Esophagus squamous epithelium (tissue), 5 donors: ENCODE measurements at regions not wholly inside any gene's neighbourhood (a gene's known extent, or its start where the extent isn't known, plus 50 kb on each side); places are given as distances from the start of the nearest gene placed in this dataset.
"Not testable (repeated sequence)": the region's sequence is repeated elsewhere in the genome, so short reads cannot be mapped to it uniquely, and the experiment has no call there.

Source experiments
- DNase-seq: peaks from one replicate; lab custom pipeline; 2025; lab: John Stamatoyannopoulos, UW
- H3K27ac ChIP-seq, 4 donors: fragments of 200-600 bp; sonication (generic); one replicate each; pipeline ENCODE4 v1.5.1; 2016 to 2019; ENCODE audit warnings: mild to moderate bottlenecking in 1 of 4
- H3K27me3 ChIP-seq, 4 donors: fragments of 200-600 bp; sonication (generic); 1 replicate in 3 of 4; 2 replicates in 1 of 4; pipeline versions ENCODE4 v1.5.1 to v1.6.0; 2017 to 2021; ENCODE audit warnings: antibody characterized with exemption in 1 of 4
- H3K36me3 ChIP-seq, 3 donors: fragments of 200-600 bp; sonication (generic); one replicate each; pipeline ENCODE4 v1.5.1; 2016 to 2019
- H3K4me1 ChIP-seq, 3 donors: fragments of 200-600 bp; sonication (generic); one replicate each; pipeline ENCODE4 v1.5.1; 2017 to 2019
- H3K4me3 ChIP-seq, 4 donors: fragments of 200-600 bp; sonication (generic); 1 replicate in 3 of 4; 2 replicates in 1 of 4; pipeline ENCODE4 v1.5.1; 2016 to 2019; ENCODE audit warnings: mild to moderate bottlenecking in 2 of 4, moderate library complexity in 1 of 4
- H3K9me3 ChIP-seq, 3 donors: fragments of 200-600 bp; sonication (generic); one replicate each; pipeline ENCODE4 v1.5.1; 2016 to 2019
- CTCF ChIP-seq, 6 experiments: fragments of 450-650 bp in 4 of 6; fragments of 200-600 bp in 2 of 6; sonication (generic) in 2 of 6; IDR thresholded peaks; one replicate each; pipeline ENCODE4 v1.5.1; 2016 to 2019; ENCODE audit warnings: antibody characterized with exemption in 6 of 6, mild to moderate bottlenecking in 4 of 6, moderate library complexity in 4 of 6
- POLR2A ChIP-seq, 4 donors: fragments of 450-650 bp; IDR thresholded peaks; one replicate each; pipeline ENCODE4 v1.6.1; 2017; ENCODE audit warnings: antibody characterized with exemption in 4 of 4, mild to moderate bottlenecking in 4 of 4, moderate library complexity in 3 of 4
- WGBS, 2 donors: methylation state at CpG; one replicate each; pipeline ENCODE4 v1.1.5; 2018; 5-methylcytosine and 5-hydroxymethylcytosine counted together
- intact Hi-C: fragments of 100-400 bp; cut with DNase I; formaldehyde crosslinking; loops from one replicate; pipeline ENCODE4 v1.15.0; 2022
- donor health status: DM: yes; HTN: yes; CAD: no.

- H3K27ac ChIP-seq, result no peak overlapping the region
- 87 to 89% methylated on average over 2 of the region's 2 CpGs for WGBS, 2 donors
- TF ChIP-seq CTCF (IDR thresholded peaks at IDR 0.05) (no peak), POLR2A (IDR thresholded peaks at IDR 0.05) (no peak)
- H3K4me3 ChIP-seq, result no peak overlapping the region
- intact Hi-C loops, result no loop called here
- no peaks in the 10 kb centered on the region for H3K27me3 ChIP-seq
- no peaks in the 10 kb centered on the region for H3K36me3 ChIP-seq
- no peak for DNase-seq
- no peaks in the 10 kb centered on the region for H3K9me3 ChIP-seq
- H3K4me1 ChIP-seq, result no peaks in the 10 kb centered on the region
These were observed 110.8 kb upstream of the LIPC start for GRCh38 chr15:58321034-58321433.

DNA sequence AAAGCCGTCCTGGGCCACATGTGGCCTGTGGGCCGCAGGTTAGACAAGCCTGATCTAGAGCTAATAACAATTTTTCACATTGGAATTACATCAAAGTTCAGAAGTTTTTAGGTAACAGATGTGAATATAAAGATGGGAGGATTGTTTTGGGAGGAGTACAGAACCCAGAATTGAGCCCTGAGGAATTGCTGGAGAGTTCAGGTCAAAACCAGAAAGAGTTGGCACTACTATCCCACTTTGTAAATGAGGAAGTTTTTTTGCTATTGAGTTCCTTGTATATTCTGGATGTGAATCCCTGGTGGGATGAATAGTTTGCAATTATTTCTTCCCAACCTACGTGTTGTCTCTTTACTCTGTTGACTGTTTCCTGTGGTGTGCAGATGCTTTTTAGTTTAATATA, 109.5 kb upstream of the LIPC start:
- intact Hi-C loops, result no loop called here

DNA sequence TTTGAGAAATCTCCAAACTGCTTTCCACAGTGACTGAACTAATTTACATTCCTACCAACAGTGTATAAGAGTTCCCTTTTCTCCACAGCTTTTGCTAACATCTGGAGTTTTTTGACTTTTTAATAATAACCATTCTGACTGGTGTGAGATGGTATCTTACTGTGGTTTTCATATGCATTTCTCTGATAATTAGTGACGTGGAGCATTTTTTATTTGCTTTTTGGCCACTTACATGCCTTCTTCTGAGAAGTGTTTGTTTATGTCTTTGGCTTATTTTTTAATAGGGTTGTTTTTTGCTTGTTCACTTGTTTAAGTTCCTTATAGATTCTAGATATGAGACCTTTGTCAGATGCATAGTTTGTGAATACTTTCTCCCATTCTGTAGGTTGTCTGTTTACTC, 108.5 kb upstream of the LIPC start:
- H3K4me3 ChIP-seq, H3K27me3 ChIP-seq, DNase-seq, H3K36me3 ChIP-seq, H3K27ac ChIP-seq, H3K9me3 ChIP-seq, intact Hi-C loops, H3K4me1 ChIP-seq: not testable (repeated sequence)
- 50 to 65% methylated on average over 1 of the region's 1 CpG for WGBS, 2 donors

More for the DNA sequence above, 109.5 kb upstream of the LIPC start:
- Histone ChIP-seq H3K27ac (no peak overlapping the region), H3K4me3 (no peak overlapping the region), H3K36me3 (no peaks in the 10 kb centered on the region), H3K9me3 (no peaks in the 10 kb centered on the region), H3K4me1 (no peaks in the 10 kb centered on the region), H3K27me3 (no peaks in the 10 kb centered on the region)
- WGBS, 2 donors, result 48 to 52% methylated on average over 3 of the region's 3 CpGs
- TF ChIP-seq CTCF (IDR thresholded peaks at IDR 0.05) (no peak), POLR2A (IDR thresholded peaks at IDR 0.05) (no peak)
- no peak for DNase-seq

- Histone ChIP-seq H3K27ac (no peak overlapping the region), H3K27me3 (no peaks in the 10 kb centered on the region), H3K9me3 (no peaks in the 10 kb centered on the region), H3K36me3 (no peaks in the 10 kb centered on the region), H3K4me1 (peaks cover 0 to 4% (median 0%) of the 10 kb centered on the region in 3 donors), H3K4me3 (no peak overlapping the region)
- no peak for DNase-seq
- intact Hi-C loops, result no loop called here
- no peak for TF ChIP-seq CTCF (IDR thresholded peaks at IDR 0.05)
- TF ChIP-seq POLR2A (IDR thresholded peaks at IDR 0.05), result no peak
These were observed 107.3 kb upstream of the LIPC start for GRCh38 chr15:58324533-58324932.

DNA sequence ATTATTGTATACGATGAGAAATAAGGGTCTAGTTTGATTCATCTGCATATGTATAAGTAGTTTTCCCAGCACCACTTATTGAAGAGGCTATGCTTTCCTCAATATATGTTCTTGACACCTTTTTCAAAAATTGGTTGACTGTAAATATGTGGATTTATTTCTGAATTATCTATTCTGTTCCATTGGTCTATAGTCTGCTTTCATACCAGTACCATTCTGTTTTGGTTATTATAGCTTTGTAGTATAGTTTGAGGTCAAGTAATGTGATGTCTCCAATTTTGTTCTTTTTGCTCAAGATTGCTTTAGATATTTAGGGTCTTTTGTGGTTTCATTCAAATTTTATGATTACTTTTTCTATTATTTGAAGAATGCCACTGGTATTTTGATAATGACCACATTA, 103.8 kb upstream of the LIPC start:
- Histone ChIP-seq H3K9me3 (no peaks in the 10 kb centered on the region), H3K27ac (no peak overlapping the region), H3K36me3 (no peaks in the 10 kb centered on the region), H3K27me3 (no peaks in the 10 kb centered on the region), H3K4me3 (no peak overlapping the region), H3K4me1 (peaks cover 28 to 38% (median 32%) of the 10 kb centered on the region in 3 donors)
- 95 to 100% methylated on average over 1 of the region's 1 CpG for WGBS, 2 donors
- no peak for TF ChIP-seq POLR2A (IDR thresholded peaks at IDR 0.05)
- no peak for TF ChIP-seq CTCF (IDR thresholded peaks at IDR 0.05)
- DNase-seq, result no peak
- intact Hi-C loops, result no loop called here

GRCh38 chr15:58329211-58329610, 102.6 kb upstream of the LIPC start:
- peaks cover 33 to 45% (median 37%) of the 10 kb centered on the region in 3 donors for H3K4me1 ChIP-seq
- no peak for DNase-seq
- no peak for TF ChIP-seq POLR2A (IDR thresholded peaks at IDR 0.05)
- no peaks in the 10 kb centered on the region for H3K36me3 ChIP-seq
- H3K27me3 ChIP-seq, result no peaks in the 10 kb centered on the region
- H3K9me3 ChIP-seq, result no peaks in the 10 kb centered on the region
- intact Hi-C loops, result no loop called here
- 76 to 87% methylated on average over 2 of the region's 2 CpGs for WGBS, 2 donors
- no peak overlapping the region for H3K27ac ChIP-seq
- H3K4me3 ChIP-seq, result no peak overlapping the region
